Cardiac muscle cell (in vitro differentiated cells and primary cell): ENCODE measurements at regions not wholly inside any gene's neighbourhood (a gene's known extent, or its start where the extent isn't known, plus 50 kb on each side); places are given as distances from the start of the nearest gene placed in this dataset.
A peak's percentile ranks its signal among the peaks of the same experiment; 100 is the strongest.
"Not testable (repeated sequence)": the region's sequence is repeated elsewhere in the genome, so short reads cannot be mapped to it uniquely, and the experiment has no call there.

Experiments used
- DNase-seq, 2 donors: peaks; one replicate each; pipeline versions ENCODE4 v3.0.0 to v3.0.0-alpha.2; 2010 to 2017; ENCODE audit warnings: low read depth in 1 of 2, low spot score in 1 of 2
- H3K27ac ChIP-seq: fragments of 200-600 bp; sonication (generic); 2 replicates; pipeline ENCODE4 v1.5.1; 2016
- H3K27me3 ChIP-seq: fragments of 200-600 bp; sonication (generic); 2 replicates; pipeline ENCODE4 v1.6.0; 2016; ENCODE audit warnings: control low read depth
- H3K36me3 ChIP-seq: fragments of 200-600 bp; sonication (generic); 2 replicates; pipeline ENCODE4 v1.5.1; 2016; ENCODE audit warnings: control low read depth
- H3K4me1 ChIP-seq: fragments of 200-600 bp; sonication (generic); 2 replicates; pipeline ENCODE4 v1.8.1; 2017; ENCODE audit warnings: low read depth, mild to moderate bottlenecking, mixed run types
- H3K4me3 ChIP-seq: fragments of 200-600 bp; sonication (generic); 2 replicates; pipeline ENCODE4 v1.5.1; 2016; ENCODE audit warnings: mild to moderate bottlenecking
- H3K9me3 ChIP-seq: fragments of 200-600 bp; sonication (generic); 2 replicates; pipeline ENCODE4 v1.5.1; 2017; ENCODE audit warnings: low read depth, mild to moderate bottlenecking, control low read depth
- CTCF ChIP-seq: IDR thresholded peaks from 2 replicates; pipeline ENCODE4 v1.5.1; 2012; ENCODE audit warnings: low read depth, mild to moderate bottlenecking, low read length

GRCh38 chr5:53403291-53403690 lies 77.1 kb upstream of the FST start:
- no peak for TF ChIP-seq CTCF
- no peaks in the 10 kb centered on the region for H3K27me3 ChIP-seq
- H3K4me1 ChIP-seq = no peaks in the 10 kb centered on the region
- no peak overlapping the region for H3K27ac ChIP-seq
- DNase-seq = peak in 1 of 2 donors; percentile 59
- no peaks in the 10 kb centered on the region for H3K36me3 ChIP-seq
- no peaks in the 10 kb centered on the region for H3K9me3 ChIP-seq
- H3K4me3 ChIP-seq = no peak overlapping the region

- no peak overlapping the region for H3K4me3 ChIP-seq
- no peaks in the 10 kb centered on the region for H3K4me1 ChIP-seq
- no peak overlapping the region for H3K27ac ChIP-seq
- no peaks in the 10 kb centered on the region for H3K27me3 ChIP-seq
- H3K9me3 ChIP-seq = no peaks in the 10 kb centered on the region
- no peaks in the 10 kb centered on the region for H3K36me3 ChIP-seq
- peak in 1 of 2 donors; percentile 57 for DNase-seq
- no peak for TF ChIP-seq CTCF
Observed at GRCh38 chr5:53403758-53404157, 76.7 kb upstream of the FST start.

GRCh38 chr5:53405396-53405795 lies 75.0 kb upstream of the FST start:
- Histone ChIP-seq H3K4me3 (no peak overlapping the region), H3K36me3 (no peaks in the 10 kb centered on the region), H3K27ac (no peak overlapping the region), H3K27me3 (no peaks in the 10 kb centered on the region), H3K9me3 (no peaks in the 10 kb centered on the region), H3K4me1 (no peaks in the 10 kb centered on the region)
- DNase-seq = no peak
- TF ChIP-seq CTCF = no peak

GRCh38 chr5:53406630-53407316 lies 73.7 kb upstream of the FST start:
- TF ChIP-seq CTCF = no peak
- Histone ChIP-seq H3K4me1 (no peaks in the 10 kb centered on the region), H3K9me3 (no peaks in the 10 kb centered on the region), H3K27me3 (no peaks in the 10 kb centered on the region), H3K27ac (no peak overlapping the region), H3K36me3 (no peaks in the 10 kb centered on the region), H3K4me3 (no peak overlapping the region)
- DNase-seq = peak in 1 of 2 donors; percentile 84

- DNase-seq = peak in 1 of 2 donors; percentile 55
- H3K4me1 ChIP-seq = no peaks in the 10 kb centered on the region
- H3K27me3 ChIP-seq = no peaks in the 10 kb centered on the region
- H3K9me3 ChIP-seq = no peaks in the 10 kb centered on the region
- H3K36me3 ChIP-seq = no peaks in the 10 kb centered on the region
- no peak overlapping the region for H3K4me3 ChIP-seq
- no peak overlapping the region for H3K27ac ChIP-seq
- TF ChIP-seq CTCF = no peak
Observed at GRCh38 chr5:53407373-53407772, 73.1 kb upstream of the FST start.

- Histone ChIP-seq H3K9me3 (no peaks in the 10 kb centered on the region), H3K27me3 (no peaks in the 10 kb centered on the region), H3K36me3 (no peaks in the 10 kb centered on the region), H3K4me3 (no peak overlapping the region), H3K27ac (no peak overlapping the region), H3K4me1 (no peaks in the 10 kb centered on the region)
- no peak for DNase-seq
- TF ChIP-seq CTCF = no peak
Observed at GRCh38 chr5:53411388-53411787, 69.0 kb upstream of the FST start.

GRCh38 chr5:53412499-53412898 lies 67.9 kb upstream of the FST start:
- DNase-seq, H3K9me3 ChIP-seq, H3K36me3 ChIP-seq, H3K4me1 ChIP-seq, H3K4me3 ChIP-seq, H3K27ac ChIP-seq, H3K27me3 ChIP-seq: not testable (repeated sequence)
